Hematopoietic multipotent progenitor cell treated with erythropoietin and hydrocortisone succinate and interleukin-3 and kit ligand, for 8 days (in vitro differentiated cells): ENCODE measurements at regions not wholly inside any gene's neighbourhood (a gene's known extent, or its start where the extent isn't known, plus 50 kb on each side); places are given as distances from the start of the nearest gene placed in this dataset.

Experiments used
- DNase-seq: peaks from one replicate; pipeline ENCODE4 v3.0.0-alpha.2; 2015

- no peak for DNase-seq
Observed at GRCh38 chr5:117877731-117878130, 1110.6 kb downstream of the DTWD2 start.

- no peak for DNase-seq
Observed at GRCh38 chr5:117872798-117873368, 1115.5 kb downstream of the DTWD2 start.

GRCh38 chr5:117869596-117869995 lies 1118.8 kb downstream of the DTWD2 start:
- no peak for DNase-seq

- no peak for DNase-seq
Observed at GRCh38 chr5:117863586-117864296, 1124.6 kb downstream of the DTWD2 start.

- DNase-seq, result no peak
Observed at GRCh38 chr5:117860550-117860949, 1127.8 kb downstream of the DTWD2 start.

GRCh38 chr5:117859176-117859575 lies 1129.2 kb downstream of the DTWD2 start:
- no peak for DNase-seq

GRCh38 chr5:117856713-117857112 lies 1131.6 kb downstream of the DTWD2 start:
- DNase-seq, result no peak

- DNase-seq, result no peak
Observed at GRCh38 chr5:117837786-117838185, 1150.6 kb downstream of the DTWD2 start.

- DNase-seq, result no peak
Observed at GRCh38 chr5:117833691-117834090, 1154.7 kb downstream of the DTWD2 start.

GRCh38 chr5:117829646-117830045 lies 1158.7 kb downstream of the DTWD2 start:
- DNase-seq, result no peak

- no peak for DNase-seq
Observed at GRCh38 chr5:117813850-117814249, 1174.5 kb downstream of the DTWD2 start.

- peak; percentile 1 for DNase-seq
Observed at GRCh38 chr5:117812861-117813260, 1175.5 kb downstream of the DTWD2 start.

GRCh38 chr5:117809251-117809650 lies 1179.1 kb downstream of the DTWD2 start:
- DNase-seq, result no peak

- no peak for DNase-seq
Observed at GRCh38 chr5:117805058-117805457, 1183.3 kb downstream of the DTWD2 start.

GRCh38 chr5:117803533-117803932 lies 1184.8 kb downstream of the DTWD2 start:
- DNase-seq, result no peak

GRCh38 chr5:117801583-117801982 lies 1186.8 kb downstream of the DTWD2 start:
- no peak for DNase-seq

GRCh38 chr5:117800261-117800660 lies 1188.1 kb downstream of the DTWD2 start:
- no peak for DNase-seq

GRCh38 chr5:117794847-117795246 lies 1193.5 kb downstream of the DTWD2 start:
- DNase-seq, result no peak

GRCh38 chr5:117793963-117794362 lies 1194.4 kb downstream of the DTWD2 start:
- DNase-seq, result no peak

GRCh38 chr5:117792476-117792875 lies 1195.9 kb downstream of the DTWD2 start:
- no peak for DNase-seq

- no peak for DNase-seq
Observed at GRCh38 chr5:117788596-117788995, 1199.8 kb downstream of the DTWD2 start.

- DNase-seq, result no peak
Observed at GRCh38 chr5:117779171-117779570, 1204.5 kb upstream of the SEMA6A start.

GRCh38 chr5:117776977-117777376 lies 1202.4 kb upstream of the SEMA6A start:
- DNase-seq, result no peak

GRCh38 chr5:117769877-117770276 lies 1195.3 kb upstream of the SEMA6A start:
- no peak for DNase-seq

GRCh38 chr5:117763271-117763670 lies 1188.6 kb upstream of the SEMA6A start:
- no peak for DNase-seq
